ENCODE measurements at regions not wholly inside any gene's neighbourhood (a gene's known extent, or its start where the extent isn't known, plus 50 kb on each side); places are given as distances from the start of the nearest gene placed in this dataset.

GRCh38 chrX:134738445-134738844 is 58.6 kb downstream of the PABIR2 start:
- TF ChIP-seq ZNF560 (tag by site-specific recombination; IDR thresholded peaks at IDR 0.05; ENCODE audit: borderline replicate concordance) = no peak
- no peak for TF ChIP-seq ZBTB11 (tag by site-specific recombination; conservative IDR thresholded peaks at IDR 0.05; ENCODE audit: low read depth)
- TF ChIP-seq ATF2 (tag by site-specific recombination; IDR thresholded peaks at IDR 0.05; ENCODE audit: low read depth) = no peak
- no peak for TF ChIP-seq PRDM4 (tag by site-specific recombination; IDR thresholded peaks at IDR 0.05)
